GM18498 (cell line): ENCODE measurements at regions not wholly inside any gene's neighbourhood (a gene's known extent, or its start where the extent isn't known, plus 50 kb on each side); places are given as distances from the start of the nearest gene placed in this dataset.
"Not testable (repeated sequence)": the region's sequence is repeated elsewhere in the genome, so short reads cannot be mapped to it uniquely, and the experiment has no call there.

Source experiments
- ATAC-seq: cut with Tn5 transposase; IDR thresholded peaks from one replicate; pipeline ENCODE4 v1.9.1; 2021; ENCODE audit warnings: mild to moderate bottlenecking, moderate library complexity; ENCODE audit not compliant: unreplicated experiment

DNA sequence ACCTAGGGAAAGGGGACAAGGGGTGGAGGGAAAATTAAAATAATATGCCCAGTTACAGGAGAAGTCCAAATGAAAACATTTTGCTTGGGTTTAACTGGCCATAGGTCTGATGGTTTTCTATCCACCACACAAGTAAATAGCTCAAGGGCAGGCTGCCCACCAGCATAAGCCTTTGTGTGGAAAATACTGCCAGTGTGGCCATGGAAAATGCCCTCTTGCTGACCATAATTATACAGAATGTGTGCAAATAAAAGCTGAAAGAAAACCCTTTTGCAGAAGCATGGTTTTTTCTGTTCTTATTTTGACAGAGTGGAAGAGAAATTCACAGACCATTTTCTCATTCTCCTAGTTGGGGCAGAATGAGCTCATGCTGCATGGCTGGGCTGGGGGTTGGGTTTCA, 111.3 kb upstream of the SIX2 start:
- ATAC-seq, result no peak

DNA sequence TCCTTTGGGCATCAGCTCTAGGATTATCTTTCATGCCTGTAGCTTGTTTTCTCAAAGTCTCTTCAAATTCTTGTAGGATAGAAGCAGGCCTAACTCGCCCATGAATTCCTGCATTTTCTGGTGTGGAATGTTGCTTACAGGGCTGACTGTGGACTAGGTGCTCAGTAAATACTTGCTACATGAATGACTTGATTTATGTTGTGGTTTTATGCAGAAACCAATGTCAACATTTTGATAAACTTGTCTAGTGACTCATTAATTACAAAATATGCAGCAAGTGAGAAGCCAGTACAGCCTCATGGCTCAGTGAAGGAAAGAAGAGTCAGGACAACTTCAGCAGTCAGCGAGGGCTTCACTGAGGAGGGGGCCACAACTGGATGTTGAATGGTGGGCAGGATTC, 110.6 kb upstream of the SIX2 start:
- ATAC-seq, result no peak

- no peak for ATAC-seq
Measured at GRCh38 chr2:45119038-45119437, 109.8 kb upstream of the SIX2 start.

DNA sequence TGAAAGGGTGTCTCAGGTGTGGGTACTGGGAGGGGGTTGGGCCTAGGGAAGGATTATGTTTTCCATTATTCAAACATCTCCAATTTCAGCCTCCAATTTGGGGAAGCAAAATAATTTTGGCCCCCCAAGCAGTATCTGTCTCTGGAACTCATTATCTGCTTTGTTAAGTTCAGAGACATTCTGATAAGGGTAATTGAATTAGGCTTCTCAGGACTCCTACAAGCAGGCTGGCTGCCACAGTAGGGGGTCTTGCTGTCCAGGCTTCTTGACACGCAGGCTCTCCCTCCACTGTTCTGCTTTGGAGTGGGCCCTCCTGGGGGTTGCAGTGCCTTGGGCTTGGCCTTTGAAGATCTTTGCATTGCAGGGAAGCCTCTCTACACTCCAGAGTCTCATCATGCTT, 108.1 kb upstream of the SIX2 start:
- no peak for ATAC-seq

DNA sequence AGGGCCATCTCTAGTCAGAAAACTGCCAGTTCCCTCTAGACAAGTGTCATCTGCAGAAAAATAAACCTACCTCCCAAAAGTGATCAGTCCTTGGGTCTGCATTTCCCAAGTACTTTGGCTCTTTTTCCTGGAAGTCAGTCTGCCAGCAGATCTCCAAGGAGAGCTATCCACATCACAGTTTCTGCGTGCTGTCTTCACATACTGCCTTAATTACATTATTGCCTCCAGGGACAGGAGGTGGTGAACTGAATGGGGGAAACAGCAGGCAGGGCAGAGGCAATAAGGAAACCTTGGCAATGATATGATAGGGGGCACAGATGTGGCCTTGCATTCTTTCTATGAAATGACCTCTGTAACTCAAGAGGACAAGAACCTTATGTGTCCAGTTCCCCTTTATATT, 105.9 kb upstream of the SIX2 start:
- no peak for ATAC-seq

GRCh38 chr2:45114221-45114955, 105.1 kb upstream of the SIX2 start:
- no peak for ATAC-seq

DNA sequence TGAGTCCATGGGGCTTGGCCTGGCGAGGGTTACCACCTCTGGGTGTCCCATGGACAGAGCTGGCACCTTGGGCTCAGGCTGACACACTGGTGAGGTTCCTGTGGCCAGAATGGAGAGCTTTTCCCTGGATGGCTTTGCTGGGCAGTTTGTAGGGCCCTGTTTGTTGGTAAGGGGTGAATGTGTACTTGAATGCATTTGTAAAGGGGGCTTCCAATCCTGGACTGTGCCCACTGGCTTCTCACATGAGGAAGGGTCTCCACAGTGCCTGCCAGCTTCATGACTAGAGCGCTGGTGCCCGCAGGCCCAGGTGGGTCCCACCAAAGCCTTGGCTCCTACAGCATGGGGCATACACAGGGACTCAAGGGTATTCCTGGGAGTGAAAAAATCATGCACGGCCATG, 103.5 kb upstream of the SIX2 start:
- no peak for ATAC-seq

DNA sequence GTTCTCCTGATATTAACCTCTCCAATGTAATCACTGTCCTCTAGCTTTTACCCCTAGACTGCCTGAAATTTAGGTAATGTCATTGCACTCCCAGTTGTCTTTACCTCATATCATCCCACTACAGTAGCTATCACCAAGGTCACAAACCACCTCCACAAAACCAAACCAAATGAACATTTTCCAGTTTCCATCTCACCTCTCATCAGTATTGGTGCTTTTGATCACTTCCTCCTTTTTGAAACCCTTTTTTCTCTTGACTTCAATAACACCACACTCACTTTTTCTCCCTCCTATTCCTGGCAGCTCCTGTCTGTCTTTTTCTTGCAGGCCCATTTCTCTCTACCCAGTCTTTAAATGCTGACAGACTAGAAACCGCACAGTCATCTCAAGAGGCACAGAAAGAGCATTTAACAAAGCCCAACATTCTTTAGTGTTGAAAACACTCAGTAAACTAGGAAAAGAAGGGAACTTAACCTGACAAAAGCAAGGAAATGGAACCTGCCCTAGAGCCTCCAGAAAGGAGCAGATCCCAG, 95.9 kb upstream of the SIX2 start:
- no peak for ATAC-seq

GRCh38 chr2:45104429-45104828, 95.2 kb upstream of the SIX2 start:
- no peak for ATAC-seq

- ATAC-seq, result no peak
Measured at GRCh38 chr2:45103351-45104345, 94.4 kb upstream of the SIX2 start.

GRCh38 chr2:45102579-45103117, 93.4 kb upstream of the SIX2 start:
- ATAC-seq, result no peak

GRCh38 chr2:45102141-45102540, 92.9 kb upstream of the SIX2 start:
- no peak for ATAC-seq

DNA sequence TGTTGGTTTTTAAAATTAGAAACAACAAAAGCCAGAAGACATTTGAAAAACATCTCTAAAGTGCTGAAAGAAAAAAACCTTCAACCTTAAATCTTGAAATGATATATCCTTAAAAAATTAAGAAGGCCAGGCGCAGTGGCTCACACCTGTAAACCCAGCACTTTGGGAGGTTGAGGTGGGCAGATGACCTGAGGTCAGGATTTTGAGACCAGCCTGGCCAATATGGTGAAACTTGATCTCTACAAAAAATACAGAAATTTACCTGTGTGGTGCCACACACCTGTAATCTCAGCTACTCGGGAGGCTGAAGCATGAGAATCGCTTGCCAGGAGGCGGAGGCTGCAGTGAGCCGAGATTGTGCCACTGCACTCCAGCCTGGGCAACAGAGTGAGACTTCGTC, 87.7 kb upstream of the SIX2 start:
- no peak for ATAC-seq

- ATAC-seq, result not testable (repeated sequence)
Measured at GRCh38 chr2:45096038-45096437, 86.8 kb upstream of the SIX2 start.

DNA sequence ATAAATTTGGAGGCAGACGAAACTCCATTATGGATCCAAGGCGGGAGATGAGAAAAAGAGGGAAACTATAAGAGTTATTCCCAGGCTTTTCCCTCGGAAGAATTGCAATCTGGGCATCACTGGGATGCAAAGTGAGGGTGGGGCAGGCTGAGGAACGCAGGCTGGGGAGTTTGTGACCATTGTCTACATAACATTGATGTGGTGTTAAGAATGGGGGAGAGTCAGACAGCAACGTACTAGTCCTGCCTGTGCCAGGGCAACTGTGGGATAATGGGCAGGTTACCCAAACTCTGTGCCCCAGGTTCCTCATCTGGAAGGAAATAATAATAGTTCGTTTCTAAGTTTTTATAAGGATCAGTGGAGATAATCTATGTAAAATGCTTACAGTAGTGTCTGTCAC, 84.4 kb upstream of the SIX2 start:
- ATAC-seq, result no peak

DNA sequence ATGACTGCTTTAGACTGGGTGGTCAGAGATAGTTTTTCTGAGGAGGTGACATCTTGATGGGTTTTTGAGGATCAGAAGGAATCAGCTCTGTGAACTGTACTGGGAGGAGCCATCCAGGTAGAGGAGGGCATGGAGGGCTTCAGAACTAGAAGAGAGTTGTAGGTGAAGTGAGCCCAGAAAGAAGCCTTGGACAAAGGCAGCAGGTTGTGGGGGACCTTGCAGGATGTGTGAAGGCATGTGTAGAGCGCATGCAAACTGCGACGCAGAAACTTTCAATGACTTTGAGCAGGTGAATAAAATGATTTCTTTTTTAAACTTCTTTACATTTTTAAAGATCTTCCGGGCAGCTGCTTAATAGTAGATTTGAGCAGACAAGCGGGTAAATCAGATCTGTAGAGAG, 83.9 kb upstream of the SIX2 start:
- ATAC-seq, result no peak

DNA sequence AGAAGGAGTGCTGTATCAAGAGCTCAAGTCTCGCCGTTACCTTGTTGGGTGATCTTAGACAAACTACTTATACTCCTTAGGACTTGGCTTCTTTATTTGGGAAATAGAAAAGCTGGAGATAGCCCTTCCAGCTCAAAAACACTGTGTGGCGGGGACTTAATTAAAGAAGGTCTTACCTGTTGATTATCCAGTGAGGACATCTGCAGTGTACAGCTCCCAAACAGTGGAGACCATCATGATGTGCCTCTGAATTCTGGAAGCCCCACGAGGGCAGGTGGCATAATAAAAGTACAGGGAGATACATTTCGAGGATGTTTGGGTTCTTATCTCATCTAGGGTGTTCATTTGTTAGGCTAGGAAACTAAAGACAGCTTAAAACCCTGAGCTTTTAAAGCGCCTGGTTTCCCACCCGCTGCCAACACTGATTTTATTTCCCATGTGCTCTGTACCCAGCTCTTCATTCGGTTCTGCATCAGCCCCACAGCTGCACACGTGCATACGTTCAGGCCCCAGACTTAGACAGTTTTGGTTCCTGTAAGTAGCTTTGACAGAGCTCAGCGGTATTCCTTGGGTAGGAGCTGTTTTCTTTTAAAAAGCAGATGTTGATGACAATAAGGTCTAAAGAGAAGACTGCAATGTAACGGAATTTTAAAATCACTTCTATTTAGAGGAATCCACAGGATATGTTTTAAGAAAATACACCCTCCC, 80.5 kb upstream of the SIX2 start:
- no peak for ATAC-seq

DNA sequence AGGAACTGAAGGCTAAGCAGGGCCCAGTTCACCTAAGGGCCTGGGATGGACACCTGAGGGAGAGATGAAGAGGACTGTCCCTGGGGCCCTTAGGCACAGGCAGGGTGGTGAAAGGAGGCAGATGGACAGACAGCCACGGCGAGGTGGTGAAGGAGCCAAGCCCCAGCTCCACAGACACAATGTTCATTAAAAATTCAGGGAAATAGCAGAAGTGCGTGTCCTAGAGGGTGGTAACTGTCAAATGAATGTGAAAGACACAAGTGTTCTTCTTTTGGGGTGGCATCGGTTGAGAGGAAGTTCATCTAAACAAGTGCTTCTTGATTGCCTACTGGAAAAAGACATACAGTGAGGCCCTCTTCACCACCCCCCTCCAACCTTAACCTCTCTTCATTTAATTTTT, 76.2 kb upstream of the SIX2 start:
- no peak for ATAC-seq

DNA sequence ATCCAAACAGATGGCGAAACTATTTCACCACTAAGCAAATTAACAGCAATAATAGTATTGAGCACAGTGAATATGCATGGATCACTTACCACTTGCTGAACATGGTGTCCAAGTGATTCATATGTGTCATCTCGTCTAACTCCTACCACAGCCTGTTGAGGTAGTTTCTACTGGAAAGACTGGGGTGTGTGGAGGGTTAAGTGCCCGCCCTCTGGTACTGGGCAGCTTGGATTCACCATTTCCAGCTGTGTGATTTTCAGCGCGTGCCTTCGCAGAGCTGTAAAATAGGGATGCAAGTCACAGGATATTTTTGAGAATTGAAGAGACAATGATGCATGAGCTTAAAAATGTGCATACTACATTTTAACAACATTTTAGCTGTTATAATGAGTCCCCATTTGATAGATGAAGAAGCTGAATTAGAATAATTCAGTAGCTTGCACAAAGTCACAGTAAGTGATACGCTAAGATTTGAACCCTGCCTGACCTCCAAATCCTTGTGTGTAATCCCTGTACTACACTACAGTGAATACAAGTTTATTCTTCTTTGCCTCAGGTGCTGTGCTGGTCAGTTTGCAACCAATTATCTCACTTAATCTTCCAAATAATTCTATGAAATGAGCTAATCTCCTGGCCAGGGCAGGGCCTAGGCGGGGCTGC, 75.2 kb upstream of the SIX2 start:
- ATAC-seq, result no peak

DNA sequence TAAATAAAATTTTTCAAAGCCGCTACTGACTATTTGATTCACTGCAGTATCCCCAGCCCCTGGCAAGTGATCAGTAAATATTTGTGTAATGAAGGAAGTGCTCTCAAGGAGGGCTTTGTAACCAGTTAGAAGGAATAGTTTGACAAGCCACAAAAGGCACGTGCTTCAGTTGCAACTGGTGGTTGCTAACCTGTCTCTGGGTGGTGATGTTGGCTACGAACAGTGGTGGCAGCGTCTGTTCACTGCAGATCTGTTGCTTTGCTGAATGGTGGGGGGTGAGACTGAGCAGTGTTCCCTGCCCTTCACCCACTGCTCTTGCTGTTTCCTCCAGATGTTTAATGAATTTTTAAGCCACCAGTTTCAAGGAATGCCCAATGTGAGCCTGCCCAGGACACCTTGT, 73.9 kb upstream of the SIX2 start:
- no peak for ATAC-seq
